ENCODE measurements at regions not wholly inside any gene's neighbourhood (a gene's known extent, or its start where the extent isn't known, plus 50 kb on each side); places are given as distances from the start of the nearest gene placed in this dataset.

- no peaks in the 10 kb centered on the region for H3K36me3 ChIP-seq (ENCODE audit: control insufficient read depth in 2 of 2, insufficient read depth in 2 of 2, low read length in 1 of 2)
- DNase-seq (ENCODE audit: low read depth, low spot score) (no peak), ATAC-seq (no peak), FAIRE-seq (no peak)
- 32% methylated on average over 3 of the region's 3 CpGs for WGBS (ENCODE audit: insufficient coverage, insufficient replicate concordance, low lambda C conversion rate, missing lambda C conversion rate)
- ChIA-PET CTCF (interaction anchor here (1.1 to 1.6 kb wide), 4 partner anchors 13 to 379 kb away, joined by 3 to 4 read pairs (median 4); no protein-coding TSS in a partner anchor), SMC1A (ENCODE audit: uncharacterized antibody, unreplicated experiment) (no interaction called here), RAD21 (ENCODE audit: unreplicated experiment) (interaction anchor here (1.9 kb wide), 1 partner anchor 379 kb away, joined by 5 read pairs; no protein-coding TSS in a partner anchor), POLR2A (no interaction called here)
- no peaks in the 10 kb centered on the region for H3K4me1 ChIP-seq (ENCODE audit: control insufficient read depth, insufficient read depth, low read length)
- no peak overlapping the region for H3K27ac ChIP-seq (ENCODE audit: control insufficient read depth, insufficient read depth)
- H3K79me2 ChIP-seq (ENCODE audit: control insufficient read depth, insufficient read depth, low read length) = no peaks in the 10 kb centered on the region
- H3K9me3 ChIP-seq (replicated peaks; ENCODE audit: control insufficient read depth, insufficient read depth, low read length) = no peaks in the 10 kb centered on the region
- no peak overlapping the region for H3K9ac ChIP-seq (ENCODE audit: control insufficient read depth, insufficient read depth, low read length)
- no peaks in the 10 kb centered on the region for H3K27me3 ChIP-seq (replicated peaks in 1 of 2; ENCODE audit: control insufficient read depth in 2 of 2, insufficient read depth in 2 of 2, low read length in 1 of 2)
- intact Hi-C loops (cut with micrococcal nuclease; ENCODE audit: unreplicated experiment) (no loop called here), in situ Hi-C loops (cut with MboI) (no loop called here)
- no peaks in the 10 kb centered on the region for H4K20me1 ChIP-seq (ENCODE audit: control insufficient read depth, insufficient read depth)
- no peak overlapping the region for H3K4me2 ChIP-seq (ENCODE audit: control insufficient read depth, insufficient read depth)
- H3K4me3 ChIP-seq = no peak overlapping the region
- BruUV-seq (replicated peaks) = no TSS peak
- H2AFZ ChIP-seq (ENCODE audit: control insufficient read depth, low read depth, low read length) = no peak overlapping the region
- no peak for TF ChIP-seq IKZF2 (IDR thresholded peaks at IDR 0.05)
- TF ChIP-seq EP300 (IDR thresholded peaks at IDR 0.05; ENCODE audit: borderline replicate concordance in 1 of 2, control insufficient read depth in 1 of 2, low read depth in 2 of 2, low read length in 2 of 2) = no peak
- no peak for TF ChIP-seq ESRRA (IDR thresholded peaks at IDR 0.05; ENCODE audit: low read length)
- TF ChIP-seq E4F1 (IDR thresholded peaks at IDR 0.05; ENCODE audit: borderline replicate concordance, partially characterized antibody) = no peak
- TF ChIP-seq ZNF24 (IDR thresholded peaks at IDR 0.05) = no peak
- no peak for TF ChIP-seq MTA2 (IDR thresholded peaks at IDR 0.05; ENCODE audit: low read depth)
- no peak for TF ChIP-seq ASH2L (IDR thresholded peaks at IDR 0.05; ENCODE audit: borderline replicate concordance, low read depth)
- no peak for TF ChIP-seq NBN (IDR thresholded peaks at IDR 0.05)
- no peak for TF ChIP-seq DPF2 (IDR thresholded peaks at IDR 0.05)
- no peak for TF ChIP-seq KDM1A (IDR thresholded peaks at IDR 0.05; ENCODE audit: borderline replicate concordance)
- TF ChIP-seq FOXK2 (IDR thresholded peaks at IDR 0.05) = no peak
- no peak for TF ChIP-seq BCL3 (IDR thresholded peaks at IDR 0.05; ENCODE audit: borderline replicate concordance, insufficient read depth, low read depth, low read length, poor library complexity, severe bottlenecking)
- TF ChIP-seq MXI1 (IDR thresholded peaks at IDR 0.05; ENCODE audit: low read depth, low read length) = no peak
- no peak for TF ChIP-seq ZNF207 (IDR thresholded peaks at IDR 0.05; ENCODE audit: borderline replicate concordance)
- TF ChIP-seq ATF7 (IDR thresholded peaks at IDR 0.05; ENCODE audit: low read depth) = no peak
- no peak for TF ChIP-seq CBX3 (IDR thresholded peaks at IDR 0.05; ENCODE audit: borderline replicate concordance, low read depth)
Measured at GRCh38 chr9:18189871-18190670, 283.9 kb upstream of the ADAMTSL1 start.
